Loucy (cell line): ENCODE measurements at regions not wholly inside any gene's neighbourhood (a gene's known extent, or its start where the extent isn't known, plus 50 kb on each side); places are given as distances from the start of the nearest gene placed in this dataset.

ENCODE experiments used
- H2AFZ ChIP-seq: fragments of 200-600 bp; sonication (generic); 2 replicates; pipeline ENCODE4 v1.6.0; 2016; ENCODE audit warnings: antibody characterized with exemption, mild to moderate bottlenecking, low read length, moderate library complexity
- H3F3A ChIP-seq: fragments of 200-600 bp; 2 replicates; pipeline ENCODE4 v1.6.0; 2016; ENCODE audit warnings: antibody characterized with exemption, low read depth, mild to moderate bottlenecking
- H3K27me3 ChIP-seq: fragments of 200-600 bp; sonication (generic); 2 replicates; pipeline ENCODE4 v1.6.1; 2014; ENCODE audit warnings: low read length, mild to moderate bottlenecking; ENCODE audit not compliant: insufficient read depth, poor library complexity, severe bottlenecking
- H3K36me3 ChIP-seq: fragments of 200-600 bp; sonication (generic); 2 replicates; pipeline ENCODE4 v1.6.1; 2016; ENCODE audit warnings: low read length; ENCODE audit not compliant: insufficient read depth
- H3K4me1 ChIP-seq: fragments of 200-600 bp; sonication (generic); 2 replicates; pipeline ENCODE4 v1.5.1; 2014; ENCODE audit warnings: low read length, mild to moderate bottlenecking; ENCODE audit not compliant: insufficient read depth, poor library complexity, severe bottlenecking
- H3K4me2 ChIP-seq: fragments of 200-600 bp; sonication (generic); 2 replicates; pipeline ENCODE4 v1.6.0; 2014; ENCODE audit warnings: antibody characterized with exemption, low read length, low read depth, mild to moderate bottlenecking; ENCODE audit not compliant: poor library complexity, severe bottlenecking
- H3K4me3 ChIP-seq: fragments of 200-600 bp; sonication (generic); 2 replicates; pipeline ENCODE4 v1.5.1; 2014; ENCODE audit warnings: low read length, mild to moderate bottlenecking, mixed read lengths; ENCODE audit not compliant: poor library complexity, severe bottlenecking
- H3K79me2 ChIP-seq: fragments of 200-600 bp; sonication (generic); 2 replicates; pipeline ENCODE4 v1.6.1; 2014; ENCODE audit warnings: low read length; ENCODE audit not compliant: insufficient read depth
- H3K9ac ChIP-seq: fragments of 200-600 bp; sonication (generic); 2 replicates; pipeline ENCODE4 v1.6.0; 2014; ENCODE audit warnings: mild to moderate bottlenecking, low read depth, low read length, moderate library complexity; ENCODE audit not compliant: poor library complexity, severe bottlenecking
- H3K9me2 ChIP-seq: fragments of 200-600 bp; sonication (generic); replicated peaks from 2 replicates; pipeline ENCODE4 v1.6.1; 2016; ENCODE audit warnings: low read depth, low read length, mixed read lengths
- H3K9me3 ChIP-seq: fragments of 200-600 bp; sonication (generic); 2 replicates; pipeline ENCODE4 v1.6.1; 2014; ENCODE audit warnings: mild to moderate bottlenecking, antibody characterized with exemption, low read length, low read depth; ENCODE audit not compliant: insufficient read depth
- H4K20me1 ChIP-seq: fragments of 200-600 bp; sonication (generic); 2 replicates; pipeline ENCODE4 v1.6.0; 2014; ENCODE audit warnings: antibody characterized with exemption, low read length, mild to moderate bottlenecking; ENCODE audit not compliant: insufficient read depth, poor library complexity, severe bottlenecking
- EZH2phosphoT487 ChIP-seq: fragments of 200-600 bp; IDR thresholded peaks from 2 replicates; pipeline ENCODE4 v1.6.1; 2018; ENCODE audit warnings: antibody characterized with exemption, mild to moderate bottlenecking, moderate library complexity, borderline replicate concordance
- TF ChIP-seq, protein P1 (sequence below): fragments of 200-600 bp; sonication (generic); conservative IDR thresholded peaks from 2 replicates; pipeline ENCODE4 v1.5.1; 2014; ENCODE audit warnings: mild to moderate bottlenecking, antibody characterized with exemption, low read length

DNA sequence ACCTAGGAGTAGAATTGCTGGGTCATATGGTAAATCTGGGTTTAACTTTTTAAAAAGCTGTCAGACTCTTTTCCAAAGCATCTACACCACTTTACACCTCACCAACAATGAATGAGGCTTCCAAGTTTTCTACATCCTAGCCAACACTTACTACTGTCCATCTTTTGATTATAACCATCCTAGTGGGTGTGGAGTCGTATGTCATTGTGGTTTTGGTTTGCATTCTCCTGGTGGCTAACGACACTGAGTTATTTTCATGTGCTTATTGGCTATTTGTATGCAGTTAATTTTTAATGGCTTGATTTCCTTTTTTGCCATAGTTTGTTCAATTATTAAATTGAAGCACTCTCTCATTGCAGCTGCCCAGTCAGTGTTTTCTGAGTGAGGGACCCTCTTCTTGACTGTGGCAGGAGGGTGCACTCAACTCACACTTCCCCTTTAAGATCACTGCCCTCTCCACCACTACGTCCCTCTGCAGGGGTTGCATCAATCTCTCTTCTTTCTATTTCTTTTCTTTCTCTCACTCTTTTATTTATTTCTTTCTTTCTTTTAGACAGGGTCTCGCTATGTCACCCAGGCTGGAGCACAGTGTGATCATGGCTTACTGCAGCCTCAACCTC is 182.3 kb downstream of the C9orf152 start:
- H3K4me3 ChIP-seq = no peak overlapping the region
- no peaks in the 10 kb centered on the region for H3F3A ChIP-seq
- H3K4me1 ChIP-seq = peaks cover 10% of the 10 kb centered on the region
- H3K36me3 ChIP-seq = no peaks in the 10 kb centered on the region
- H3K27me3 ChIP-seq = no peaks in the 10 kb centered on the region
- no peaks in the 10 kb centered on the region for H3K9me3 ChIP-seq
- no peak overlapping the region for H2AFZ ChIP-seq
- no peak overlapping the region for H3K4me2 ChIP-seq
- no peaks in the 10 kb centered on the region for H4K20me1 ChIP-seq
- no peak for TF ChIP-seq EZH2phosphoT487
- TF ChIP-seq, protein P1, sequence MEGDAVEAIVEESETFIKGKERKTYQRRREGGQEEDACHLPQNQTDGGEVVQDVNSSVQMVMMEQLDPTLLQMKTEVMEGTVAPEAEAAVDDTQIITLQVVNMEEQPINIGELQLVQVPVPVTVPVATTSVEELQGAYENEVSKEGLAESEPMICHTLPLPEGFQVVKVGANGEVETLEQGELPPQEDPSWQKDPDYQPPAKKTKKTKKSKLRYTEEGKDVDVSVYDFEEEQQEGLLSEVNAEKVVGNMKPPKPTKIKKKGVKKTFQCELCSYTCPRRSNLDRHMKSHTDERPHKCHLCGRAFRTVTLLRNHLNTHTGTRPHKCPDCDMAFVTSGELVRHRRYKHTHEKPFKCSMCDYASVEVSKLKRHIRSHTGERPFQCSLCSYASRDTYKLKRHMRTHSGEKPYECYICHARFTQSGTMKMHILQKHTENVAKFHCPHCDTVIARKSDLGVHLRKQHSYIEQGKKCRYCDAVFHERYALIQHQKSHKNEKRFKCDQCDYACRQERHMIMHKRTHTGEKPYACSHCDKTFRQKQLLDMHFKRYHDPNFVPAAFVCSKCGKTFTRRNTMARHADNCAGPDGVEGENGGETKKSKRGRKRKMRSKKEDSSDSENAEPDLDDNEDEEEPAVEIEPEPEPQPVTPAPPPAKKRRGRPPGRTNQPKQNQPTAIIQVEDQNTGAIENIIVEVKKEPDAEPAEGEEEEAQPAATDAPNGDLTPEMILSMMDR = no peak
- no peak overlapping the region for H3K9ac ChIP-seq
- no peaks in the 10 kb centered on the region for H3K79me2 ChIP-seq
- no peaks in the 10 kb centered on the region for H3K9me2 ChIP-seq

DNA sequence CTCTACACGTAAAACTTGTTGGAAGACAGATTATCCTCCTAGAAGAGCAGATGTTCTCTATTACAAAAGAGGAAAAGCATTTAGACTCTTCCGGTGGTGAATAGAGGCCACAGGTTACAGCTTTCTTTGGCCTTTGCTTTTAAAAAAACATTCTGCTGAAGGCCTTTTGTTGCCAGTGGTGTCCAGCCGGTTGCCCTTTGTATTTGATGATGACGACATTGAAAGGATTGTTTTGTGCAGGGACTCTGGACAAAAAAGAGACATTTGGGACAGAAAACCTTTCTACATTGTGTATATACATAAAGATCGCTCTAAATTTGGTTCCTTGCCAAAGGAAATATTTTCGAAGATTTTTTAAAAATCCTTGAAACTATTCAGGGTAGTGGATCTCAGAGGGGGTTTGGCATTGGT is 180.3 kb downstream of the C9orf152 start:
- H3K9me3 ChIP-seq = no peaks in the 10 kb centered on the region
- no peak overlapping the region for H3K9ac ChIP-seq
- H3F3A ChIP-seq = no peaks in the 10 kb centered on the region
- H3K79me2 ChIP-seq = no peaks in the 10 kb centered on the region
- H3K27me3 ChIP-seq = no peaks in the 10 kb centered on the region
- no peak overlapping the region for H3K4me3 ChIP-seq
- H2AFZ ChIP-seq = no peak overlapping the region
- no peaks in the 10 kb centered on the region for H3K9me2 ChIP-seq
- no peaks in the 10 kb centered on the region for H3K36me3 ChIP-seq
- H3K4me1 ChIP-seq = peaks cover 10% of the 10 kb centered on the region
- TF ChIP-seq, protein P1 = no peak
- TF ChIP-seq EZH2phosphoT487 = no peak
- no peak overlapping the region for H3K4me2 ChIP-seq
- H4K20me1 ChIP-seq = no peaks in the 10 kb centered on the region

DNA sequence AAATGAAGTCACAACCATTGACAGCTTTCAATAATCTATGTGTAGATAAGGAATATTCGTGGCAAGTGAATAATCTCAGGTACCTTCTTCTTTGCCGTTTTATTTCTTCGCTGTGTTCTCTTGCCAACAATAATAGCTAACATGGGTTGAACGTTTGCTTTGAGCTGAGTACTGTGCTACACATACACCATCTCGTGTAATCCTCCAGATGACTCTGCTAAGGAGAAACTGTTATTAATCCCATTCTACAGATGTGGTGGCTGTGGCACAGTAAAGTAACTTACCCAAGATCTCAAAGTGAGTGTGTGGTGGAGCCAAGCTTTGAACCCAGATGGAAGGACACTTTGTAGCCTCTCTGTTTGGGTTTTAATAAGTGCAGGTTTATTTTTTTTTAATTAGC is 179.7 kb downstream of the C9orf152 start:
- no peak overlapping the region for H3K9ac ChIP-seq
- H4K20me1 ChIP-seq = no peaks in the 10 kb centered on the region
- no peak overlapping the region for H2AFZ ChIP-seq
- H3K4me1 ChIP-seq = peaks cover 10% of the 10 kb centered on the region
- H3K4me2 ChIP-seq = no peak overlapping the region
- no peak overlapping the region for H3K4me3 ChIP-seq
- no peaks in the 10 kb centered on the region for H3K79me2 ChIP-seq
- H3F3A ChIP-seq = no peaks in the 10 kb centered on the region
- no peaks in the 10 kb centered on the region for H3K27me3 ChIP-seq
- H3K9me2 ChIP-seq = no peaks in the 10 kb centered on the region
- TF ChIP-seq, protein P1 = no peak
- TF ChIP-seq EZH2phosphoT487 = no peak
- H3K36me3 ChIP-seq = no peaks in the 10 kb centered on the region
- no peaks in the 10 kb centered on the region for H3K9me3 ChIP-seq
